Stimulated activated CD4-positive, alpha-beta T cell treated with anti-CD3 and anti-CD28 coated beads, Interleukin-2, amount 100 ng/mL, for 24 hours (primary cell): ENCODE measurements at regions not wholly inside any gene's neighbourhood (a gene's known extent, or its start where the extent isn't known, plus 50 kb on each side); places are given as distances from the start of the nearest gene placed in this dataset.
"Not testable (repeated sequence)": the region's sequence is repeated elsewhere in the genome, so short reads cannot be mapped to it uniquely, and the experiment has no call there.

ENCODE experiments used
- DNase-seq, 2 donors: peaks; one replicate each; pipeline ENCODE4 v3.0.0-alpha.2; 2020

- DNase-seq, result not testable (repeated sequence)
Measured at GRCh38 chr2:110333114-110334095, 121.1 kb upstream of the MTLN start.

DNA sequence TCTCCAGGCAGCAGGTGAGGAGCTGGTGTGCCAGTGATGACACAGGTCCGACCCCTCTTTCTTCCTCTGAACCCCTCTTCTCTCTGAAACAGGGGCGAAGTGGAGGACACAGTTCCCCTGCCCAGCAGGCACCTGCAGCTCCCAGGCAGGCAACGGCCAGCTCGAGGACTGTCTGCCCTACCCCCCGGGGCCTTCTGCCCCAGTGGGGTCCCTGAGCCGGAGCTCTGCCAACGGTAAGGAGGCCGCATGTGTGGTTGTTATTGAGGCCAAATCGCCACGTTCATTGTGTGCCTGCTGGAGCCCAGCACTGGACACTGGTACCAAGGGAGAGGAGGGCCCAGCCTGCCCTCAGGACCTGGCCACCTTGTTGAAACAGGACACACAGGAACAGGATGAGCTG, 119.3 kb upstream of the MTLN start:
- not testable (repeated sequence) for DNase-seq

DNA sequence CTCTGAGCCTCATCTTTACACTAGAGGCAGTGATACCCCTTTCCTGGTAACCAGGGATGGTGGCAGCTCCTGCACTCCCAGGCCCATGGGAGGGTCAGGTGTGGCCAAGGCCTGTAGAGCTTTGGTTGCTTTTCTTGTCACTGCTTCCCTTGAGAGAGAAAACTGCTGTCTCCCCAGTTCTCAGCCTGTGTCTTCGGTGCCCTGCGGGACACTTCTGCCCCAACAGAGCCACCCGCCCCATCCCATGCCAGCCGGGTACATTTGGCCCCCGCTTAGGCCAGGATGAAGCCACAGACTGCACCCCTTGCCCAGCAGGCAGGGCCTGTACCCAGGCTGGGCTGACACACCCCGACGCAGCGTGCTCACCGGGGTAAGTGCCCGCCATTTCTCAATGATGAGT, 117.4 kb upstream of the MTLN start:
- DNase-seq, result not testable (repeated sequence)

DNA sequence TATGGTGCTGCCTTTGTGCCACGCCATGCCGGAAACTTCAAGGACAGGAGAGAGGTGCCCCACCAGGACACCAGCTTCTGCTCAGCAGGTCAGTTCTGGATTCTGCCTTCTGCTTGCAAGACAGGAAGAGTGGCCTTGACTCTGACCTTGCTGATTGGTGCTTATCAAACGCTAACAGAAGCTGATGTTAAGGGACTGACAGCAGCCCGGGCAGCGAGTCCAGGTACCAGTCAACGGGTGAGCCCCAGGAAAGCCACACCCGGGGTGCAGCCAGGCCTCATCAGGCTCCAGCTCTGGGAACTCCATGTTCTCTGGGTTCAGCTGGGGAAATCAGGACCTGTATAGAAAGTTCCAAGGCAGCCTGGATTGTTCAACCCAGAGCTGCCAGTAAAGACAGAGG, 116.8 kb upstream of the MTLN start:
- DNase-seq, result not testable (repeated sequence)

GRCh38 chr2:110328677-110329076, 116.3 kb upstream of the MTLN start:
- not testable (repeated sequence) for DNase-seq

- DNase-seq, result not testable (repeated sequence)
Measured at GRCh38 chr2:110323832-110324231, 111.5 kb upstream of the MTLN start.

- DNase-seq, result not testable (repeated sequence)
Measured at GRCh38 chr2:110322535-110322934, 110.2 kb upstream of the MTLN start.

DNA sequence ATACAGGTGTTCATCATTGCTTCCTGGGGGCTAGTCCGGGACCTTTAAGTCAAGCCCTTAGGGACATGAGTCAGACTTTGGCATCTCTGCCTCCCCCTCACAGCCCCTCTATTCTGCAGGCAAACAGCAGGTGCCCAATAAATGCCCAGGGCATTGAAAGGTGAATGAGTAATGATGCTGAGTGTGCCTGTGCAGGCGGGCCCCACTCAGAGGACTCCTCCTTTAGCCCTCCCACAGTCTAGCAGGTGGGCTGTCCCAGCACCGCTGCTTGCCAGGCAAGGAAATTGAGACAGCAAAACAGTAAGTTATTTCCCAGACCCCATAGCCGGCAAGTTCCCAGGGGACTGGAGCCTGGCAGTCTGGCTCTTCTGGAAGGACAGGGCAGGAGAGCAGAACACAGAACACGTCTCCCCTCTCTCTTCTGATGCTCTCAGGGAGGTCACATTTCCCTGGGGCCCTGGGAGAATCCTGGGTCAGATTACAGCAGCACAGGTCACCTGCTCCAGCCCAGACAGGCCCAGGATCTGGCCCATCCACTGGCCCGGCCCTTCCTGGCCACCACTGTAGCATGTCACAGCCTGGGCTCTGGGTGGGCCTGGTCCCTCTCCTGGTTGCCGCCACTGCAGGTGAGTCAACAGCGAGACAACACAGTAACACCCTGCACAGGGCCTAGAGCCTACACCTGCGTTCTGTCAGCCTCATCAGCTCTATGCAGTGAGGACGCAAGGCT, 108.7 kb upstream of the MTLN start:
- not testable (repeated sequence) for DNase-seq

DNA sequence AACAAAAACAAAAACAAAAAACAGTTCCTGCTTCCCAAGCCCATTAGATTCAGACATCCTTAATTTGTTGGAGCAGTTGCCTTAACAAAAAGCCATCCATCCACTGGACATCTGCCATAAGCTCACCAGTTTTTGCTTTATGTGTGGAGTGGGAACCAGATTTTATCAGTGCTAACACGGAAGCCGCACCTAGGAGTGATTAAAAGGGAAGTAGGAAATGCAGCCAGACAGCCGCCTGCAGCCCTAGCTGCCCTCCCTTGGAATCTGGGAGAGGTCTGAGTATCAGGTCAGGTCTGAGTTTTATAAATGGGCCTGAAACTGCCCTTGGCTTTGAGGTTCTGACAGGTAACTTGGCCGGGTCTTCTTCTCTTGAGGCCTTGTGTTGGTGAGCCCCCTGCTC, 106.6 kb upstream of the MTLN start:
- DNase-seq, result not testable (repeated sequence)

DNA sequence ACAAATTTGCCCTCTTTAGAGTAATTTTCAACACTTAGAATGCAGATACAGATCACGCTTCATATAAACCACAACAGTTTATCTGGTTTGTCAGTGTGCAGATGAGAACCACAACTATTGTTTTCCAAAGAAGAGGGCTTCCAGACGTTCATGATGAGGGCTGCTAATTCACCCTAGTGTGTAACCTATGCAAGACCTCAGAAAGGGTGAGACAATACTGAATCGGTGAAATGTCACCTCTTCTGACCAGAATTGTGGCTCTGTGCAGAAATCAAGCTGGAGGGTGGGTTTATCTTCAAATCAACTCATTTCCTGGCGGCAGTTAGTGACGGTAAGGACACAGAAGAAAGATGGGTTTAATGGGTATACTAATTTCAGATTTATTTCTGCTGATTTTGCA, 105.0 kb upstream of the MTLN start:
- not testable (repeated sequence) for DNase-seq

DNA sequence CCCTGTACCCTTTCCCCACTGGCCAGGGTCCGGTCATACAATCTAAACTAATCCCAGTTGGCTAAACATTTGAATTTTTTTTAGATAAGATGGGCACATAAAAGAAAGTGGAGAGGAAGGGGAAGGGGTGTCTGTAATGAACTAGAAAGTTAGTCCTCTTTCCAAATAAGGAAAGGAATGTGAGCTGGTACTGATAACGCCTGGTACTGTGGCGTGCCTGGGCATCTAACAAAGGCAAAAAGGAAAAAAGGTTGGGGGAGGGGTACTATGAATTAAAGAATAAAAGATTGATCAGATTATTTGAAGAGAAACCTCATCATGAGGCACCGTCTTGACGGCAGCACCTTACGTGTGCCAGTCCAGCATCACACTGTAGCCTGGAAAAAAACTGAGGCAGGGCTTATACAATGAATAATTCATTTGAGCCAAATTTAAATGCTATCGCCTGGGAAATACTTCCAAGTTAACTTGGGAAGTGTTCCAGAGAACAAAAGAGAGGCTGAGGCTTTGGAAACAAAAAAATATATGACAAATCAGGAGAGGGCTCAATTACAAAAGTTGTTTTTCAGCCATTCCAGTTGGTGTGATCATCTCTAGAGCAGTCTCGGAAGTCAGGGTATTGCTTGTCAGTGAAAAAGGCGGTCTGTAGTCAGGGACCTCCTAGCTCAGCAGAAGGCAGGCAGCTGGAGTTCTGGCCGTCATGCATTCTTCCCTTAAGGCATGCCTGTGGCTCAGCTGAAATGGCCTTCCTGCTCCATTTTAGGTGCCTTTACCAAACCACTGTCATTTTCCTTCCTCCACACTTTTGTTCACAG, 103.9 kb upstream of the MTLN start:
- not testable (repeated sequence) for DNase-seq

DNA sequence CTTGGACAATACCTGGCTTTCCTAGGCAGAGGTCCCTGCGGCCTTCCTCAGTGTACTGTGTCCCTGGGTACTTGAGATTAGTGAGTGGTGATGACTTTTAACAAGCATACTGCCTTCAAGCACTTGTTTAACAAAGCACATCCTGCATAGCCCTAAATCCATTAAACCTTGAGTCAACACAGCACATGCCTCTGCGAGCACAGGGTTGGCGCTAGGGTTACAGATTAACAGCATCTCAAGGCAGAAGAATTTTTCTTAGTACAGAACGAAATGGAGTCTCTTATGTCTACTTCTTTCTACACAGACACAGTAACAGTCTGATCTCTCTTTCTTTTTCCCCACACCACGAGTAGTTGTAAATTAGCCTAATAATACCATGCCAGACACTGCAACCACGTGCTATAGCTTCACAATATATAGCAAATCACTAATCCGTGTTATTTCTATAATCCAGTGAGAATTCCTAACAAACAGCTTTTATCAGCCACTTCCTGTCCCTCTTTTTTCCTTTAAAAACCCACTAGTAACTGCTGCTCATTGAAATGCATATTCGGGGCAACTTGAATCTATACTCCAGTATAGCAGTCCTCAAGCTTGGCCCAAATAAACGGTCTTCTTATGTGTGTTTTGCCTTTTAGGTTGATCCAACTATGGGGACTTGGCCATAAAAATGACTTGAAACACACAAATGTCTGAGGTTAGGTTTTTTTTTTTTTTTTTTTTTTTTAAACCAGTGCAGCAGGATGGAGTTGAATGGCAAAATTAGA, 102.9 kb upstream of the MTLN start:
- not testable (repeated sequence) for DNase-seq

DNA sequence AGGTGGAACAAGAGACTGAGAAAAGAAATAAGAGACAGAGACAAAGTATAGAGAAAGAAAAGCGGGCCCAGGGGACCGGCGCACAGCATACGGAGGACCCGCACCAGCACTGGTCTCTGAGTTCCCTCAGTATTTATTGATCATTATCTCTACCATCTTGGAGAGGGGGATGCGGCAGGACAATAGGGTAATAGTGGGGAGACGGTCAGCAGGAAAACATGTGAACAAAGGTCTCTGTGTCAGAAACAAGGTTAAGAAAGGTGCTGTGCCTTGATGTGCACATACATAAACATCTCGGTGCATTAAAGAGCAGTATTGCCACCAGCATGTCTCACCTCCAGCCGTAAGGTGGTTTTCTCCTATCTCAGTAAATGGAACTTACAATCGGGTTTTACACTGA, 102.1 kb upstream of the MTLN start:
- DNase-seq, result not testable (repeated sequence)

- DNase-seq, result not testable (repeated sequence)
Measured at GRCh38 chr2:110313032-110313431, 100.7 kb upstream of the MTLN start.

GRCh38 chr2:110311713-110312444, 99.5 kb upstream of the MTLN start:
- DNase-seq, result not testable (repeated sequence)

DNA sequence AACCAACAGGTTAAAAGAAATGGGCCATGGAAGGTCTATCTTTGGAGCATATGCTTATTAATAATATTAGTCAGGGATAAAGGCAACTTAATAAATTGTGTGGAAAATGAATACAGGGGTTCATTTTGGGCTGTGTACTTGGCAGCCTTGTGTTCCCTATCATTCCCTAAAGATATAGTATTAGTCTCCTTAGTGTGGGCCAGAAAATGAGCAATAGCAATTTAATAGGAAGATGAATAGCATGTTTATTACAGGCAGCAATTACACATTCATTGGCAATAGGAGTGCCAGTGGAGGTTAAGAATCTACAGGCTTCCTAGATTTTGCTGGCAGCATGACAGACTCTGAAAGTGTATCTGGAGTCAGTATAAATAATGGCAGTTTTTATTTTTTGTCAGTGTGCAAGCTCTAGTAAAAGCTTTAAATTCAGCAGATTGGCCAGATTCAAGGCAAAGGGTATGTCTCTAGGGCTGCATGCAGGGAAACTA, 98.7 kb upstream of the MTLN start:
- not testable (repeated sequence) for DNase-seq

GRCh38 chr2:110308728-110309127, 96.4 kb upstream of the MTLN start:
- not testable (repeated sequence) for DNase-seq

DNA sequence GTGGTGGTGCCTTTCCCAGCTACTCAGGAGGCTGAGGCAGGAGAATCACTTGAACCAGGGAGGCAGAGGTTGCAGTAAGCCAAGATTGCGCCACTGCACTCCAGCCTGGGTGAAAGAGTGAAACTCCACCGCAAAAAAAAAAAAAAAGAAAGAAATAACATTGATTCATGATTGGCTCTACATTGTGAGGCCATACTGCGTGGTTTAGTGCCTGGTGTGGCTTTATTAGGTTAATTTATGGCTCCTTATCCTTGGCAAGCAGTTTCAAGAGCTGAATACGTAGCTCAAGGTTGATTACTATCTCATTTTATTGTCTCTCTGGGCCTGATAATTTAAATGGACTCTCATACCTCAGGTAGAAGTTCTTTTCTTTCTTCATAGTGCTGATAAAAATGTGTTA, 80.5 kb upstream of the MTLN start:
- not testable (repeated sequence) for DNase-seq

- DNase-seq, result not testable (repeated sequence)
Measured at GRCh38 chr2:110291909-110292579, 79.7 kb upstream of the MTLN start.

- not testable (repeated sequence) for DNase-seq
Measured at GRCh38 chr2:110287817-110288216, 75.5 kb upstream of the MTLN start.
